ENCODE measurements at regions not wholly inside any gene's neighbourhood (a gene's known extent, or its start where the extent isn't known, plus 50 kb on each side); places are given as distances from the start of the nearest gene placed in this dataset.

DNA sequence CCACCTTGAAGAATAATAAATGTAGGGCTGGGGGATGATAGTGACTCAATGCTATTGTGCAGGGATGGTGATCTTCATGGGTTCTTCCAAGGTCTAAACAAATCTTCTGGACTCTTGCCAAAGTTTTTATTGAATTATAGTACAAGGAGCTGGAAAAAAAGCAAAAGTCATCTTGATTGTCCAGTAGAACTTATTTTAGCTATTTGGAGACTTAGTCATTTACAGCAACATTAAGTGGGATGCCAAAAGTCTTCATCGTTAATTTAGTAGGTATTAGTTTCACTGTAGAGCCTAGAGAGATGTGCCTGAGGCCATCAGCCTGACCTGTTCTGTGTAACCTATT lies 212.9 kb upstream of the TBX18 start:
- TF ChIP-seq, protein P1, sequence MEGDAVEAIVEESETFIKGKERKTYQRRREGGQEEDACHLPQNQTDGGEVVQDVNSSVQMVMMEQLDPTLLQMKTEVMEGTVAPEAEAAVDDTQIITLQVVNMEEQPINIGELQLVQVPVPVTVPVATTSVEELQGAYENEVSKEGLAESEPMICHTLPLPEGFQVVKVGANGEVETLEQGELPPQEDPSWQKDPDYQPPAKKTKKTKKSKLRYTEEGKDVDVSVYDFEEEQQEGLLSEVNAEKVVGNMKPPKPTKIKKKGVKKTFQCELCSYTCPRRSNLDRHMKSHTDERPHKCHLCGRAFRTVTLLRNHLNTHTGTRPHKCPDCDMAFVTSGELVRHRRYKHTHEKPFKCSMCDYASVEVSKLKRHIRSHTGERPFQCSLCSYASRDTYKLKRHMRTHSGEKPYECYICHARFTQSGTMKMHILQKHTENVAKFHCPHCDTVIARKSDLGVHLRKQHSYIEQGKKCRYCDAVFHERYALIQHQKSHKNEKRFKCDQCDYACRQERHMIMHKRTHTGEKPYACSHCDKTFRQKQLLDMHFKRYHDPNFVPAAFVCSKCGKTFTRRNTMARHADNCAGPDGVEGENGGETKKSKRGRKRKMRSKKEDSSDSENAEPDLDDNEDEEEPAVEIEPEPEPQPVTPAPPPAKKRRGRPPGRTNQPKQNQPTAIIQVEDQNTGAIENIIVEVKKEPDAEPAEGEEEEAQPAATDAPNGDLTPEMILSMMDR (IDR thresholded peaks at IDR 0.05; ENCODE audit: insufficient read depth, low read length, poor library complexity, severe bottlenecking), result no peak
- no peak for TF ChIP-seq EZH2phosphoT487 (conservative IDR thresholded peaks at IDR 0.05; ENCODE audit: low read length)
